ENCODE measurements at regions not wholly inside any gene's neighbourhood (a gene's known extent, or its start where the extent isn't known, plus 50 kb on each side); places are given as distances from the start of the nearest gene placed in this dataset.

GRCh38 chr16:7027401-7027800, 305.2 kb upstream of the RBFOX1 start:
- TF ChIP-seq, protein P1, sequence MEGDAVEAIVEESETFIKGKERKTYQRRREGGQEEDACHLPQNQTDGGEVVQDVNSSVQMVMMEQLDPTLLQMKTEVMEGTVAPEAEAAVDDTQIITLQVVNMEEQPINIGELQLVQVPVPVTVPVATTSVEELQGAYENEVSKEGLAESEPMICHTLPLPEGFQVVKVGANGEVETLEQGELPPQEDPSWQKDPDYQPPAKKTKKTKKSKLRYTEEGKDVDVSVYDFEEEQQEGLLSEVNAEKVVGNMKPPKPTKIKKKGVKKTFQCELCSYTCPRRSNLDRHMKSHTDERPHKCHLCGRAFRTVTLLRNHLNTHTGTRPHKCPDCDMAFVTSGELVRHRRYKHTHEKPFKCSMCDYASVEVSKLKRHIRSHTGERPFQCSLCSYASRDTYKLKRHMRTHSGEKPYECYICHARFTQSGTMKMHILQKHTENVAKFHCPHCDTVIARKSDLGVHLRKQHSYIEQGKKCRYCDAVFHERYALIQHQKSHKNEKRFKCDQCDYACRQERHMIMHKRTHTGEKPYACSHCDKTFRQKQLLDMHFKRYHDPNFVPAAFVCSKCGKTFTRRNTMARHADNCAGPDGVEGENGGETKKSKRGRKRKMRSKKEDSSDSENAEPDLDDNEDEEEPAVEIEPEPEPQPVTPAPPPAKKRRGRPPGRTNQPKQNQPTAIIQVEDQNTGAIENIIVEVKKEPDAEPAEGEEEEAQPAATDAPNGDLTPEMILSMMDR (IDR thresholded peaks at IDR 0.05): no peak
- no peak for TF ChIP-seq POLR2A (IDR thresholded peaks at IDR 0.05)

All from heart left ventricle (tissue), 13 donors.